Liver (tissue), 8 donors: ENCODE measurements at regions not wholly inside any gene's neighbourhood (a gene's known extent, or its start where the extent isn't known, plus 50 kb on each side); places are given as distances from the start of the nearest gene placed in this dataset.

Experiments
- DNase-seq: peaks from one replicate; pipeline ENCODE4 v3.0.0-alpha.2; 2017; ENCODE audit warnings: low spot score
- H3K27ac ChIP-seq, 2 donors: one replicate each; pipeline ENCODE4 v1.7.0; 2013; ENCODE audit warnings: inconsistent platforms in 2 of 2, low read length in 2 of 2, control low read depth in 1 of 2, low read depth in 1 of 2, mild to moderate bottlenecking in 1 of 2
- H3K27me3 ChIP-seq, 4 donors: one replicate each; pipeline versions ENCODE4 v1.6.1 to v1.7.0; 2013; ENCODE audit warnings: low read length in 3 of 4, inconsistent platforms in 1 of 4, mild to moderate bottlenecking in 1 of 4, moderate library complexity in 1 of 4; ENCODE audit not compliant: control insufficient read depth in 4 of 4, insufficient read depth in 4 of 4
- H3K36me3 ChIP-seq, 4 donors: one replicate each; pipeline versions ENCODE4 v1.6.1 to v1.7.0; 2013; ENCODE audit warnings: low read length in 3 of 4, mild to moderate bottlenecking in 3 of 4, low read depth in 1 of 4, moderate library complexity in 1 of 4; ENCODE audit not compliant: control insufficient read depth in 4 of 4, insufficient read depth in 3 of 4
- H3K4me1 ChIP-seq, 4 donors: one replicate each; pipeline versions ENCODE4 v1.6.1 to v1.7.0; 2013; ENCODE audit warnings: low read length in 3 of 4, mild to moderate bottlenecking in 3 of 4, moderate library complexity in 1 of 4; ENCODE audit not compliant: control insufficient read depth in 4 of 4, insufficient read depth in 4 of 4
- H3K4me3 ChIP-seq, 3 donors: one replicate each; pipeline versions ENCODE4 v1.6.1 to v1.7.0; 2013; ENCODE audit warnings: low read length in 3 of 3, control low read depth in 1 of 3, low read depth in 1 of 3, mild to moderate bottlenecking in 1 of 3
- H3K9ac ChIP-seq, 2 donors: one replicate each; pipeline ENCODE4 v1.7.0; 2013; ENCODE audit warnings: low read length in 2 of 2, mild to moderate bottlenecking in 2 of 2, moderate library complexity in 2 of 2, control low read depth in 1 of 2, low read depth in 1 of 2
- H3K9me3 ChIP-seq, 4 donors: one replicate each; pipeline versions ENCODE4 v1.6.1 to v1.7.0; 2013; ENCODE audit warnings: low read length in 3 of 4; ENCODE audit not compliant: control insufficient read depth in 4 of 4
- ATF3 ChIP-seq: IDR thresholded peaks from 2 replicates; pipeline ENCODE4 v1.6.1; 2016; ENCODE audit warnings: antibody characterized with exemption
- EGR1 ChIP-seq, 2 donors: IDR thresholded peaks; 2 replicates each; pipeline ENCODE4 v1.6.1; 2016 to 2018; ENCODE audit warnings: antibody characterized with exemption in 2 of 2, low read depth in 2 of 2
- FOXA1 ChIP-seq: IDR thresholded peaks from 2 replicates; pipeline ENCODE4 v1.6.1; 2016; ENCODE audit warnings: antibody characterized with exemption
- FOXA2 ChIP-seq: IDR thresholded peaks from 2 replicates; pipeline ENCODE4 v1.6.1; 2016; ENCODE audit warnings: antibody characterized with exemption
- GABPA ChIP-seq, 2 donors: IDR thresholded peaks in 1 of 2; conservative IDR thresholded peaks in 1 of 2; 2 replicates each; pipeline ENCODE4 v1.6.1; 2016; ENCODE audit warnings: antibody characterized with exemption in 2 of 2, mild to moderate bottlenecking in 1 of 2, moderate library complexity in 1 of 2
- HNF4A ChIP-seq, 2 donors: conservative IDR thresholded peaks; 2 replicates each; pipeline ENCODE4 v1.6.1; 2016; ENCODE audit warnings: antibody characterized with exemption in 2 of 2, mild to moderate bottlenecking in 2 of 2
- HNF4G ChIP-seq: IDR thresholded peaks from 2 replicates; pipeline ENCODE4 v1.6.1; 2016; ENCODE audit warnings: antibody characterized with exemption
- JUND ChIP-seq, 2 donors: IDR thresholded peaks; 2 replicates each; pipeline ENCODE4 v1.6.1; 2016; ENCODE audit warnings: antibody characterized with exemption in 2 of 2
- NR2F2 ChIP-seq: IDR thresholded peaks from 2 replicates; pipeline ENCODE4 v1.6.1; 2016; ENCODE audit warnings: antibody characterized with exemption
- RAD21 ChIP-seq, 2 donors: IDR thresholded peaks; 2 replicates each; pipeline ENCODE4 v1.6.1; 2016; ENCODE audit warnings: antibody characterized with exemption in 2 of 2, mild to moderate bottlenecking in 2 of 2
- RXRA ChIP-seq, 2 donors: IDR thresholded peaks; 2 replicates each; pipeline ENCODE4 v1.6.1; 2017 to 2018; ENCODE audit warnings: antibody characterized with exemption in 2 of 2, mild to moderate bottlenecking in 1 of 2
- SP1 ChIP-seq: IDR thresholded peaks from 2 replicates; pipeline ENCODE4 v1.6.1; 2018; ENCODE audit warnings: antibody characterized with exemption, mild to moderate bottlenecking
- TAF1 ChIP-seq: conservative IDR thresholded peaks from 2 replicates; pipeline ENCODE4 v1.6.1; 2016; ENCODE audit warnings: antibody characterized with exemption, mild to moderate bottlenecking
- YY1 ChIP-seq: IDR thresholded peaks from 2 replicates; pipeline ENCODE4 v1.6.1; 2016; ENCODE audit warnings: antibody characterized with exemption, mild to moderate bottlenecking
- WGBS: extraction: QIAGEN DNeasy Blood & Tissue Kit; methylation state at CpG from one replicate; pipeline ENCODE4 v1.1.7; 2013; 5-methylcytosine and 5-hydroxymethylcytosine counted together
- TF ChIP-seq, protein P1 (sequence below): fragments of 150-350 bp; IDR thresholded peaks from 2 replicates; pipeline ENCODE4 v1.5.1; 2017; ENCODE audit warnings: improper control_type of control experiment, low read depth, low read length; ENCODE audit not compliant: missing input control
- TF ChIP-seq, protein P2 (sequence below): IDR thresholded peaks from 2 replicates; pipeline ENCODE4 v1.6.1; 2016; ENCODE audit warnings: antibody characterized with exemption, mild to moderate bottlenecking
- TF ChIP-seq, protein P3 (sequence below): IDR thresholded peaks from 2 replicates; pipeline ENCODE4 v1.6.1; 2016; ENCODE audit warnings: antibody characterized with exemption
- donor health status: healthy.
- donor health status: healthy.
- donor health status: healthy.
- donor health status: healthy.
- donor health status: healthy.

GRCh38 chr19:28500982-28501630, 711.8 kb downstream of the UQCRFS1 start:
- Histone ChIP-seq H3K4me1 (peaks cover 0 to 8% (median under 1%) of the 10 kb centered on the region in 4 donors), H3K36me3 (no peaks in the 10 kb centered on the region), H3K9ac (no peak overlapping the region), H3K27me3 (no peaks in the 10 kb centered on the region), H3K4me3 (no peak overlapping the region), H3K27ac (no peak overlapping the region), H3K9me3 (no peaks in the 10 kb centered on the region)
- 87% methylated on average over 9 of the region's 9 CpGs for WGBS
- DNase-seq: no peak
- TF ChIP-seq JUND (IDR thresholded peaks at IDR 0.05) (no peak), EGR1 (IDR thresholded peaks at IDR 0.05; ENCODE audit: low read depth in 2 of 2) (no peak), HNF4G (no peak), FOXA1 (no peak), RXRA (IDR thresholded peaks at IDR 0.05) (no peak), YY1 (no peak), GABPA (IDR thresholded peaks at IDR 0.05 in 1 of 2, conservative IDR thresholded peaks at IDR 0.05 in 1 of 2) (no peak), FOXA2 (no peak), RAD21 (IDR thresholded peaks at IDR 0.05) (no peak), NR2F2 (no peak), SP1 (no peak)
- TF ChIP-seq, protein P1, sequence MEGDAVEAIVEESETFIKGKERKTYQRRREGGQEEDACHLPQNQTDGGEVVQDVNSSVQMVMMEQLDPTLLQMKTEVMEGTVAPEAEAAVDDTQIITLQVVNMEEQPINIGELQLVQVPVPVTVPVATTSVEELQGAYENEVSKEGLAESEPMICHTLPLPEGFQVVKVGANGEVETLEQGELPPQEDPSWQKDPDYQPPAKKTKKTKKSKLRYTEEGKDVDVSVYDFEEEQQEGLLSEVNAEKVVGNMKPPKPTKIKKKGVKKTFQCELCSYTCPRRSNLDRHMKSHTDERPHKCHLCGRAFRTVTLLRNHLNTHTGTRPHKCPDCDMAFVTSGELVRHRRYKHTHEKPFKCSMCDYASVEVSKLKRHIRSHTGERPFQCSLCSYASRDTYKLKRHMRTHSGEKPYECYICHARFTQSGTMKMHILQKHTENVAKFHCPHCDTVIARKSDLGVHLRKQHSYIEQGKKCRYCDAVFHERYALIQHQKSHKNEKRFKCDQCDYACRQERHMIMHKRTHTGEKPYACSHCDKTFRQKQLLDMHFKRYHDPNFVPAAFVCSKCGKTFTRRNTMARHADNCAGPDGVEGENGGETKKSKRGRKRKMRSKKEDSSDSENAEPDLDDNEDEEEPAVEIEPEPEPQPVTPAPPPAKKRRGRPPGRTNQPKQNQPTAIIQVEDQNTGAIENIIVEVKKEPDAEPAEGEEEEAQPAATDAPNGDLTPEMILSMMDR: no peak
- TF ChIP-seq, protein P2, sequence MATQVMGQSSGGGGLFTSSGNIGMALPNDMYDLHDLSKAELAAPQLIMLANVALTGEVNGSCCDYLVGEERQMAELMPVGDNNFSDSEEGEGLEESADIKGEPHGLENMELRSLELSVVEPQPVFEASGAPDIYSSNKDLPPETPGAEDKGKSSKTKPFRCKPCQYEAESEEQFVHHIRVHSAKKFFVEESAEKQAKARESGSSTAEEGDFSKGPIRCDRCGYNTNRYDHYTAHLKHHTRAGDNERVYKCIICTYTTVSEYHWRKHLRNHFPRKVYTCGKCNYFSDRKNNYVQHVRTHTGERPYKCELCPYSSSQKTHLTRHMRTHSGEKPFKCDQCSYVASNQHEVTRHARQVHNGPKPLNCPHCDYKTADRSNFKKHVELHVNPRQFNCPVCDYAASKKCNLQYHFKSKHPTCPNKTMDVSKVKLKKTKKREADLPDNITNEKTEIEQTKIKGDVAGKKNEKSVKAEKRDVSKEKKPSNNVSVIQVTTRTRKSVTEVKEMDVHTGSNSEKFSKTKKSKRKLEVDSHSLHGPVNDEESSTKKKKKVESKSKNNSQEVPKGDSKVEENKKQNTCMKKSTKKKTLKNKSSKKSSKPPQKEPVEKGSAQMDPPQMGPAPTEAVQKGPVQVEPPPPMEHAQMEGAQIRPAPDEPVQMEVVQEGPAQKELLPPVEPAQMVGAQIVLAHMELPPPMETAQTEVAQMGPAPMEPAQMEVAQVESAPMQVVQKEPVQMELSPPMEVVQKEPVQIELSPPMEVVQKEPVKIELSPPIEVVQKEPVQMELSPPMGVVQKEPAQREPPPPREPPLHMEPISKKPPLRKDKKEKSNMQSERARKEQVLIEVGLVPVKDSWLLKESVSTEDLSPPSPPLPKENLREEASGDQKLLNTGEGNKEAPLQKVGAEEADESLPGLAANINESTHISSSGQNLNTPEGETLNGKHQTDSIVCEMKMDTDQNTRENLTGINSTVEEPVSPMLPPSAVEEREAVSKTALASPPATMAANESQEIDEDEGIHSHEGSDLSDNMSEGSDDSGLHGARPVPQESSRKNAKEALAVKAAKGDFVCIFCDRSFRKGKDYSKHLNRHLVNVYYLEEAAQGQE: no peak

- no peaks in the 10 kb centered on the region for H3K36me3 ChIP-seq
- DNase-seq: no peak
- H3K4me1 ChIP-seq: peaks cover 0 to 8% (median under 1%) of the 10 kb centered on the region in 4 donors
- no peak overlapping the region for H3K9ac ChIP-seq
- TF ChIP-seq TAF1 (no peak), NR2F2 (no peak), YY1 (no peak), HNF4A (conservative IDR thresholded peaks at IDR 0.05) (no peak), RAD21 (IDR thresholded peaks at IDR 0.05) (no peak), HNF4G (no peak), EGR1 (IDR thresholded peaks at IDR 0.05; ENCODE audit: low read depth in 2 of 2) (no peak), SP1 (no peak), JUND (IDR thresholded peaks at IDR 0.05) (no peak), ATF3 (no peak), RXRA (IDR thresholded peaks at IDR 0.05) (no peak), GABPA (IDR thresholded peaks at IDR 0.05 in 1 of 2, conservative IDR thresholded peaks at IDR 0.05 in 1 of 2) (no peak)
- TF ChIP-seq, protein P1: no peak
- TF ChIP-seq, protein P3, sequence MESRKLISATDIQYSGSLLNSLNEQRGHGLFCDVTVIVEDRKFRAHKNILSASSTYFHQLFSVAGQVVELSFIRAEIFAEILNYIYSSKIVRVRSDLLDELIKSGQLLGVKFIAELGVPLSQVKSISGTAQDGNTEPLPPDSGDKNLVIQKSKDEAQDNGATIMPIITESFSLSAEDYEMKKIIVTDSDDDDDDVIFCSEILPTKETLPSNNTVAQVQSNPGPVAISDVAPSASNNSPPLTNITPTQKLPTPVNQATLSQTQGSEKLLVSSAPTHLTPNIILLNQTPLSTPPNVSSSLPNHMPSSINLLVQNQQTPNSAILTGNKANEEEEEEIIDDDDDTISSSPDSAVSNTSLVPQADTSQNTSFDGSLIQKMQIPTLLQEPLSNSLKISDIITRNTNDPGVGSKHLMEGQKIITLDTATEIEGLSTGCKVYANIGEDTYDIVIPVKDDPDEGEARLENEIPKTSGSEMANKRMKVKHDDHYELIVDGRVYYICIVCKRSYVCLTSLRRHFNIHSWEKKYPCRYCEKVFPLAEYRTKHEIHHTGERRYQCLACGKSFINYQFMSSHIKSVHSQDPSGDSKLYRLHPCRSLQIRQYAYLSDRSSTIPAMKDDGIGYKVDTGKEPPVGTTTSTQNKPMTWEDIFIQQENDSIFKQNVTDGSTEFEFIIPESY: no peak
- TF ChIP-seq, protein P2: no peak
- H3K9me3 ChIP-seq: no peaks in the 10 kb centered on the region
- no peaks in the 10 kb centered on the region for H3K27me3 ChIP-seq
- H3K4me3 ChIP-seq: no peak overlapping the region
- 75% methylated on average over 3 of the region's 3 CpGs for WGBS
- H3K27ac ChIP-seq: no peak overlapping the region
Measured at GRCh38 chr19:28500296-28500695, 712.7 kb downstream of the UQCRFS1 start.
